Neural cell (in vitro differentiated cells): ENCODE measurements at regions not wholly inside any gene's neighbourhood (a gene's known extent, or its start where the extent isn't known, plus 50 kb on each side); places are given as distances from the start of the nearest gene placed in this dataset.
A peak's percentile ranks its signal among the peaks of the same experiment; 100 is the strongest.
"Not testable (repeated sequence)": the region's sequence is repeated elsewhere in the genome, so short reads cannot be mapped to it uniquely, and the experiment has no call there.

Experiments
- CTCF ChIP-seq: fragments of 450-650 bp; IDR thresholded peaks from 2 replicates; pipeline ENCODE4 v1.5.1; 2014; ENCODE audit warnings: antibody characterized with exemption, mild to moderate bottlenecking, moderate library complexity; ENCODE audit not compliant: poor library complexity, severe bottlenecking
- EP300 ChIP-seq: fragments of 450-650 bp; conservative IDR thresholded peaks from 2 replicates; pipeline ENCODE4 v1.6.1; 2014; ENCODE audit warnings: antibody characterized with exemption, mild to moderate bottlenecking, moderate library complexity; ENCODE audit not compliant: poor library complexity, severe bottlenecking
- EZH2 ChIP-seq: fragments of 200-600, 300-800 bp; shearing (Covaris generic), sonication (generic); IDR thresholded peaks from 2 replicates; pipeline ENCODE4 v1.6.1; 2014; ENCODE audit warnings: antibody characterized with exemption, low read length, borderline replicate concordance, mild to moderate bottlenecking; ENCODE audit not compliant: insufficient read depth, poor library complexity, severe bottlenecking
- MXI1 ChIP-seq: fragments of 450-650 bp; conservative IDR thresholded peaks from 2 replicates; pipeline ENCODE4 v1.6.1; 2014; ENCODE audit warnings: antibody characterized with exemption, mild to moderate bottlenecking; ENCODE audit not compliant: poor library complexity, severe bottlenecking

GRCh38 chr2:131648565-131648964 is 120.9 kb downstream of the CCDC74A start:
- not testable (repeated sequence) for TF ChIP-seq CTCF, EZH2, MXI1
- TF ChIP-seq EP300: peak; percentile 89
